ENCODE measurements at regions not wholly inside any gene's neighbourhood (a gene's known extent, or its start where the extent isn't known, plus 50 kb on each side); places are given as distances from the start of the nearest gene placed in this dataset.

GRCh38 chr16:66245072-66245471 is 121.4 kb upstream of the CDH5 start:
- no peak for TF ChIP-seq POLR2AphosphoS5 (IDR thresholded peaks at IDR 0.05; ENCODE audit: insufficient read depth in 1 of 2, low read depth in 1 of 2)
- no peak for TF ChIP-seq CTCF (IDR thresholded peaks at IDR 0.05)
